ENCODE measurements at regions not wholly inside any gene's neighbourhood (a gene's known extent, or its start where the extent isn't known, plus 50 kb on each side); places are given as distances from the start of the nearest gene placed in this dataset.

- Histone ChIP-seq H3K27ac (ENCODE audit: insufficient read depth, low read length, poor library complexity, severe bottlenecking) (no peak overlapping the region), H3K4me3 (ENCODE audit: low read depth, low read length) (no peak overlapping the region), H3K36me3 (ENCODE audit: control insufficient read depth, insufficient read depth, low read length) (no peaks in the 10 kb centered on the region), H3K27me3 (ENCODE audit: control insufficient read depth, insufficient read depth, low read length) (no peaks in the 10 kb centered on the region), H3K4me1 (ENCODE audit: control insufficient read depth, insufficient read depth, low read length, poor library complexity, severe bottlenecking) (no peaks in the 10 kb centered on the region), H3K9me3 (ENCODE audit: control insufficient read depth in 2 of 2, low read length in 2 of 2) (no peaks in the 10 kb centered on the region)
- H3K9me3 Mint-ChIP-seq = peaks cover 0 to 3% (median 0%) of the 10 kb centered on the region in 7 donors
- no peaks in the 10 kb centered on the region for H3K4me1 Mint-ChIP-seq
- no peak overlapping the region for H3K4me3 Mint-ChIP-seq
- H3K27me3 Mint-ChIP-seq = no peaks in the 10 kb centered on the region
- no peak for DNase-seq
- no peak overlapping the region for H3K27ac Mint-ChIP-seq
- no peak for ATAC-seq (ENCODE audit: low read depth in 2 of 2)
- no peaks in the 10 kb centered on the region for H3K36me3 Mint-ChIP-seq
These were observed 192.2 kb upstream of the POU3F2 start for GRCh38 chr6:98641949-98642719.

- H3K27ac Mint-ChIP-seq = no peak overlapping the region
- no peak overlapping the region for H3K4me3 Mint-ChIP-seq
- ATAC-seq (ENCODE audit: low read depth in 2 of 2) = no peak
- H3K36me3 Mint-ChIP-seq = no peaks in the 10 kb centered on the region
- no peaks in the 10 kb centered on the region for H3K27me3 Mint-ChIP-seq
- peaks cover 0 to 3% (median 0%) of the 10 kb centered on the region in 7 donors for H3K9me3 Mint-ChIP-seq
- Histone ChIP-seq H3K27me3 (ENCODE audit: control insufficient read depth, insufficient read depth, low read length) (no peaks in the 10 kb centered on the region), H3K27ac (ENCODE audit: insufficient read depth, low read length, poor library complexity, severe bottlenecking) (no peak overlapping the region), H3K9me3 (ENCODE audit: control insufficient read depth in 2 of 2, low read length in 2 of 2) (no peaks in the 10 kb centered on the region), H3K36me3 (ENCODE audit: control insufficient read depth, insufficient read depth, low read length) (no peaks in the 10 kb centered on the region), H3K4me1 (ENCODE audit: control insufficient read depth, insufficient read depth, low read length, poor library complexity, severe bottlenecking) (no peaks in the 10 kb centered on the region), H3K4me3 (ENCODE audit: low read depth, low read length) (no peak overlapping the region)
- no peaks in the 10 kb centered on the region for H3K4me1 Mint-ChIP-seq
- DNase-seq = no peak
These were observed 190.3 kb upstream of the POU3F2 start for GRCh38 chr6:98644063-98644462.

GRCh38 chr6:98648211-98648914 is 186.0 kb upstream of the POU3F2 start:
- Mint-ChIP-seq H3K27me3 (no peaks in the 10 kb centered on the region), H3K36me3 (no peaks in the 10 kb centered on the region), H3K9me3 (peaks cover 0 to 2% (median 0%) of the 10 kb centered on the region in 7 donors), H3K4me1 (no peaks in the 10 kb centered on the region), H3K27ac (no peak overlapping the region), H3K4me3 (no peak overlapping the region)
- no peak for ATAC-seq (ENCODE audit: low read depth in 2 of 2)
- Histone ChIP-seq H3K27ac (ENCODE audit: insufficient read depth, low read length, poor library complexity, severe bottlenecking) (no peak overlapping the region), H3K4me1 (ENCODE audit: control insufficient read depth, insufficient read depth, low read length, poor library complexity, severe bottlenecking) (no peaks in the 10 kb centered on the region), H3K27me3 (ENCODE audit: control insufficient read depth, insufficient read depth, low read length) (no peaks in the 10 kb centered on the region), H3K36me3 (ENCODE audit: control insufficient read depth, insufficient read depth, low read length) (no peaks in the 10 kb centered on the region), H3K9me3 (ENCODE audit: control insufficient read depth in 2 of 2, low read length in 2 of 2) (no peaks in the 10 kb centered on the region), H3K4me3 (ENCODE audit: low read depth, low read length) (no peak overlapping the region)
- DNase-seq = no peak

GRCh38 chr6:98650941-98651340 is 183.4 kb upstream of the POU3F2 start:
- Histone ChIP-seq H3K36me3 (ENCODE audit: control insufficient read depth, insufficient read depth, low read length) (no peaks in the 10 kb centered on the region), H3K9me3 (ENCODE audit: control insufficient read depth in 2 of 2, low read length in 2 of 2) (no peaks in the 10 kb centered on the region), H3K4me1 (ENCODE audit: control insufficient read depth, insufficient read depth, low read length, poor library complexity, severe bottlenecking) (no peaks in the 10 kb centered on the region), H3K4me3 (ENCODE audit: low read depth, low read length) (no peak overlapping the region), H3K27ac (ENCODE audit: insufficient read depth, low read length, poor library complexity, severe bottlenecking) (no peak overlapping the region), H3K27me3 (ENCODE audit: control insufficient read depth, insufficient read depth, low read length) (no peaks in the 10 kb centered on the region)
- Mint-ChIP-seq H3K4me3 (no peak overlapping the region), H3K27ac (no peak overlapping the region), H3K36me3 (no peaks in the 10 kb centered on the region), H3K27me3 (no peaks in the 10 kb centered on the region), H3K4me1 (no peaks in the 10 kb centered on the region), H3K9me3 (peaks cover 0 to 2% (median 0%) of the 10 kb centered on the region in 7 donors)
- ATAC-seq (ENCODE audit: low read depth in 2 of 2) = no peak
- no peak for DNase-seq

- Histone ChIP-seq H3K36me3 (ENCODE audit: control insufficient read depth, insufficient read depth, low read length) (no peaks in the 10 kb centered on the region), H3K4me3 (ENCODE audit: low read depth, low read length) (no peak overlapping the region), H3K27ac (ENCODE audit: insufficient read depth, low read length, poor library complexity, severe bottlenecking) (no peak overlapping the region), H3K27me3 (ENCODE audit: control insufficient read depth, insufficient read depth, low read length) (no peaks in the 10 kb centered on the region), H3K4me1 (ENCODE audit: control insufficient read depth, insufficient read depth, low read length, poor library complexity, severe bottlenecking) (no peaks in the 10 kb centered on the region), H3K9me3 (ENCODE audit: control insufficient read depth in 2 of 2, low read length in 2 of 2) (no peaks in the 10 kb centered on the region)
- H3K27me3 Mint-ChIP-seq = no peaks in the 10 kb centered on the region
- no peak overlapping the region for H3K4me3 Mint-ChIP-seq
- peaks cover 0 to 2% (median 0%) of the 10 kb centered on the region in 7 donors for H3K9me3 Mint-ChIP-seq
- H3K36me3 Mint-ChIP-seq = no peaks in the 10 kb centered on the region
- DNase-seq (no peak), ATAC-seq (ENCODE audit: low read depth in 2 of 2) (no peak)
- no peak overlapping the region for H3K27ac Mint-ChIP-seq
- H3K4me1 Mint-ChIP-seq = no peaks in the 10 kb centered on the region
These were observed 181.2 kb upstream of the POU3F2 start for GRCh38 chr6:98653179-98653578.

GRCh38 chr6:98657764-98658163 is 176.6 kb upstream of the POU3F2 start:
- Histone ChIP-seq H3K4me1 (ENCODE audit: control insufficient read depth, insufficient read depth, low read length, poor library complexity, severe bottlenecking) (no peaks in the 10 kb centered on the region), H3K27ac (ENCODE audit: insufficient read depth, low read length, poor library complexity, severe bottlenecking) (no peak overlapping the region), H3K27me3 (ENCODE audit: control insufficient read depth, insufficient read depth, low read length) (no peaks in the 10 kb centered on the region), H3K36me3 (ENCODE audit: control insufficient read depth, insufficient read depth, low read length) (no peaks in the 10 kb centered on the region), H3K4me3 (ENCODE audit: low read depth, low read length) (no peak overlapping the region), H3K9me3 (ENCODE audit: control insufficient read depth in 2 of 2, low read length in 2 of 2) (no peaks in the 10 kb centered on the region)
- H3K27me3 Mint-ChIP-seq = no peaks in the 10 kb centered on the region
- no peak overlapping the region for H3K27ac Mint-ChIP-seq
- H3K4me3 Mint-ChIP-seq = no peak overlapping the region
- peaks cover 0 to 2% (median 0%) of the 10 kb centered on the region in 7 donors for H3K9me3 Mint-ChIP-seq
- no peaks in the 10 kb centered on the region for H3K36me3 Mint-ChIP-seq
- no peaks in the 10 kb centered on the region for H3K4me1 Mint-ChIP-seq
- ATAC-seq (ENCODE audit: low read depth in 2 of 2) = no peak
- peak in 1 of 3 donors; percentile 4 for DNase-seq

GRCh38 chr6:98669371-98669770 is 165.0 kb upstream of the POU3F2 start:
- Histone ChIP-seq H3K27me3 (ENCODE audit: control insufficient read depth, insufficient read depth, low read length) (no peaks in the 10 kb centered on the region), H3K4me3 (ENCODE audit: low read depth, low read length) (no peak overlapping the region), H3K27ac (ENCODE audit: insufficient read depth, low read length, poor library complexity, severe bottlenecking) (no peak overlapping the region), H3K9me3 (ENCODE audit: control insufficient read depth in 2 of 2, low read length in 2 of 2) (no peaks in the 10 kb centered on the region), H3K36me3 (ENCODE audit: control insufficient read depth, insufficient read depth, low read length) (no peaks in the 10 kb centered on the region), H3K4me1 (ENCODE audit: control insufficient read depth, insufficient read depth, low read length, poor library complexity, severe bottlenecking) (no peaks in the 10 kb centered on the region)
- no peak for ATAC-seq (ENCODE audit: low read depth in 2 of 2)
- Mint-ChIP-seq H3K4me3 (no peak overlapping the region), H3K9me3 (peaks cover 0 to 5% (median 0%) of the 10 kb centered on the region in 7 donors), H3K27ac (no peak overlapping the region), H3K27me3 (no peaks in the 10 kb centered on the region), H3K4me1 (no peaks in the 10 kb centered on the region), H3K36me3 (no peaks in the 10 kb centered on the region)
- no peak for DNase-seq

Measured in CD4-positive, CD25-positive, alpha-beta regulatory T cell (primary cell).